Ishikawa (cell line): ENCODE measurements at regions not wholly inside any gene's neighbourhood (a gene's known extent, or its start where the extent isn't known, plus 50 kb on each side); places are given as distances from the start of the nearest gene placed in this dataset.

ENCODE experiments used
- EP300 ChIP-seq: IDR thresholded peaks from 2 replicates; pipeline ENCODE4 v1.6.1; 2012; ENCODE audit warnings: borderline replicate concordance
- FOXM1 ChIP-seq: IDR thresholded peaks from 2 replicates; pipeline ENCODE4 v1.6.1; 2012; ENCODE audit warnings: low read depth, borderline replicate concordance
- MAX ChIP-seq: IDR thresholded peaks from 2 replicates; pipeline ENCODE4 v1.6.1; 2012
- RAD21 ChIP-seq: IDR thresholded peaks from 2 replicates; pipeline ENCODE4 v1.6.1; 2012; ENCODE audit warnings: low read depth
- TAF1 ChIP-seq: IDR thresholded peaks from 2 replicates; pipeline ENCODE4 v1.6.1; 2012; ENCODE audit warnings: low read depth, mild to moderate bottlenecking
- YY1 ChIP-seq: IDR thresholded peaks from 2 replicates; pipeline ENCODE4 v1.6.1; 2012; ENCODE audit warnings: low read depth

- TF ChIP-seq YY1 (no peak), MAX (no peak), TAF1 (no peak), RAD21 (no peak), EP300 (no peak), FOXM1 (no peak)
Measured at GRCh38 chr2:155517362-155517761, 815.2 kb downstream of the NR4A2 start.
